ENCODE measurements at regions not wholly inside any gene's neighbourhood (a gene's known extent, or its start where the extent isn't known, plus 50 kb on each side); places are given as distances from the start of the nearest gene placed in this dataset.
A peak's percentile ranks its signal among the peaks of the same experiment; 100 is the strongest.

DNA sequence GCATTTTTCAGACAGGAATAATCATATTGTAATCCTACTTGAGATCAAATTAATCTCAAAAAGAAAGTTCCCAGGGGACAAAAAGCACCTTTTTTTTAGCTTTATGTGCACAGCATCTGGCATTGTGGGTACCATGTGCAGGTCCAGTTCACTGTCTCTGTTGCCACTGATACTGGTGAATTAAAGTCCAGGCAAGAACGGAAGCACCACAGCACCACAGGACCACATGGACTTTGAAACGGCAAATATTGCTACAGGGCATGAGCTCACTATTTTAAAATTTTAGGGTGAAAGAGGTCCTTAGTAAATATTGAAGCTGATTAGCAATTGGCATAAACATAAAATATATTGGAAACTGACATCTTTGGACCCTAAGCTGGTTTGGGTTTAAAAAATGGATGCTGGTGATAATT, 709.0 kb downstream of the EPM2A start (continued):
- TF ChIP-seq, protein P1, sequence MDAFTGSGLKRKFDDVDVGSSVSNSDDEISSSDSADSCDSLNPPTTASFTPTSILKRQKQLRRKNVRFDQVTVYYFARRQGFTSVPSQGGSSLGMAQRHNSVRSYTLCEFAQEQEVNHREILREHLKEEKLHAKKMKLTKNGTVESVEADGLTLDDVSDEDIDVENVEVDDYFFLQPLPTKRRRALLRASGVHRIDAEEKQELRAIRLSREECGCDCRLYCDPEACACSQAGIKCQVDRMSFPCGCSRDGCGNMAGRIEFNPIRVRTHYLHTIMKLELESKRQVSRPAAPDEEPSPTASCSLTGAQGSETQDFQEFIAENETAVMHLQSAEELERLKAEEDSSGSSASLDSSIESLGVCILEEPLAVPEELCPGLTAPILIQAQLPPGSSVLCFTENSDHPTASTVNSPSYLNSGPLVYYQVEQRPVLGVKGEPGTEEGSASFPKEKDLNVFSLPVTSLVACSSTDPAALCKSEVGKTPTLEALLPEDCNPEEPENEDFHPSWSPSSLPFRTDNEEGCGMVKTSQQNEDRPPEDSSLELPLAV (CRISPR knock-in tag; conservative IDR thresholded peaks at IDR 0.05; ENCODE audit: low read depth): no peak
- TF ChIP-seq SRSF4 (IDR thresholded peaks at IDR 0.05; ENCODE audit: low read depth, low read length, poor library complexity, severe bottlenecking) (no peak), NPAS2 (CRISPR knock-in tag; IDR thresholded peaks at IDR 0.05; ENCODE audit: borderline replicate concordance) (no peak), TRIM24 (CRISPR knock-in tag; IDR thresholded peaks at IDR 0.05) (peak; percentile 87), KLF13 (CRISPR knock-in tag; IDR thresholded peaks at IDR 0.05) (no peak), SNAI1 (CRISPR knock-in tag; IDR thresholded peaks at IDR 0.05; ENCODE audit: borderline replicate concordance) (no peak), ZNF746 (CRISPR knock-in tag; IDR thresholded peaks at IDR 0.05) (no peak), BRCA1 (CRISPR knock-in tag; IDR thresholded peaks at IDR 0.05) (peak; percentile 82; the same call in 1 of the 2 replicates), FOSL1 (CRISPR knock-in tag; IDR thresholded peaks at IDR 0.05; ENCODE audit: borderline replicate concordance) (peak; percentile 31; the same call in 1 of the 2 replicates), NR1H2 (CRISPR knock-in tag; IDR thresholded peaks at IDR 0.05; ENCODE audit: borderline replicate concordance, low read depth) (no peak), JDP2 (CRISPR knock-in tag; IDR thresholded peaks at IDR 0.05; ENCODE audit: borderline replicate concordance) (no peak), ZFP41 (CRISPR knock-in tag; IDR thresholded peaks at IDR 0.05; ENCODE audit: borderline replicate concordance) (no peak), ZNF367 (CRISPR knock-in tag; IDR thresholded peaks at IDR 0.05; ENCODE audit: borderline replicate concordance) (no peak), TCF7L2 (IDR thresholded peaks at IDR 0.05; ENCODE audit: low read depth, low read length) (no peak), LCORL (IDR thresholded peaks at IDR 0.05) (peak; percentile 94), LCORL (CRISPR knock-in tag; IDR thresholded peaks at IDR 0.05) (peak; percentile 80), ZNF615 (CRISPR knock-in tag; IDR thresholded peaks at IDR 0.05; ENCODE audit: borderline replicate concordance) (no peak), SRF (IDR thresholded peaks at IDR 0.05; ENCODE audit: low read depth, low read length) (no peak), SPEN (CRISPR knock-in tag; IDR thresholded peaks at IDR 0.05; ENCODE audit: low read depth) (no peak; the same call in 1 of the 2 replicates), EP300 (IDR thresholded peaks at IDR 0.05; ENCODE audit: low read depth in 2 of 2, low read length in 2 of 2) (peak; percentile 86 to 97), EP300 (CRISPR knock-in tag; IDR thresholded peaks at IDR 0.05; ENCODE audit: borderline replicate concordance) (peak; percentile 90), TBP (CRISPR knock-in tag; IDR thresholded peaks at IDR 0.05) (no peak), EZH2 (conservative IDR thresholded peaks at IDR 0.05; ENCODE audit: low read depth, low read length) (no peak), MED13 (CRISPR knock-in tag; IDR thresholded peaks at IDR 0.05) (no peak)
- TF ChIP-seq, protein P2, sequence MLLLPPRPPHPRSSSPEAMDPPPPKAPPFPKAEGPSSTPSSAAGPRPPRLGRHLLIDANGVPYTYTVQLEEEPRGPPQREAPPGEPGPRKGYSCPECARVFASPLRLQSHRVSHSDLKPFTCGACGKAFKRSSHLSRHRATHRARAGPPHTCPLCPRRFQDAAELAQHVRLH (CRISPR knock-in tag; IDR thresholded peaks at IDR 0.05; ENCODE audit: borderline replicate concordance, low read depth): peak; percentile 77; the same call in 1 of the 2 replicates
- TF ChIP-seq, protein P3, sequence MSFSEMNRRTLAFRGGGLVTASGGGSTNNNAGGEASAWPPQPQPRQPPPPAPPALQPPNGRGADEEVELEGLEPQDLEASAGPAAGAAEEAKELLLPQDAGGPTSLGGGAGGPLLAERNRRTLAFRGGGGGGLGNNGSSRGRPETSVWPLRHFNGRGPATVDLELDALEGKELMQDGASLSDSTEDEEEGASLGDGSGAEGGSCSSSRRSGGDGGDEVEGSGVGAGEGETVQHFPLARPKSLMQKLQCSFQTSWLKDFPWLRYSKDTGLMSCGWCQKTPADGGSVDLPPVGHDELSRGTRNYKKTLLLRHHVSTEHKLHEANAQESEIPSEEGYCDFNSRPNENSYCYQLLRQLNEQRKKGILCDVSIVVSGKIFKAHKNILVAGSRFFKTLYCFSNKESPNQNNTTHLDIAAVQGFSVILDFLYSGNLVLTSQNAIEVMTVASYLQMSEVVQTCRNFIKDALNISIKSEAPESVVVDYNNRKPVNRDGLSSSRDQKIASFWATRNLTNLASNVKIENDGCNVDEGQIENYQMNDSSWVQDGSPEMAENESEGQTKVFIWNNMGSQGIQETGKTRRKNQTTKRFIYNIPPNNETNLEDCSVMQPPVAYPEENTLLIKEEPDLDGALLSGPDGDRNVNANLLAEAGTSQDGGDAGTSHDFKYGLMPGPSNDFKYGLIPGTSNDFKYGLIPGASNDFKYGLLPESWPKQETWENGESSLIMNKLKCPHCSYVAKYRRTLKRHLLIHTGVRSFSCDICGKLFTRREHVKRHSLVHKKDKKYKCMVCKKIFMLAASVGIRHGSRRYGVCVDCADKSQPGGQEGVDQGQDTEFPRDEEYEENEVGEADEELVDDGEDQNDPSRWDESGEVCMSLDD (CRISPR knock-in tag; IDR thresholded peaks at IDR 0.05; ENCODE audit: borderline replicate concordance): peak; percentile 71; the same call in 1 of the 2 replicates
- TF ChIP-seq, protein P4, sequence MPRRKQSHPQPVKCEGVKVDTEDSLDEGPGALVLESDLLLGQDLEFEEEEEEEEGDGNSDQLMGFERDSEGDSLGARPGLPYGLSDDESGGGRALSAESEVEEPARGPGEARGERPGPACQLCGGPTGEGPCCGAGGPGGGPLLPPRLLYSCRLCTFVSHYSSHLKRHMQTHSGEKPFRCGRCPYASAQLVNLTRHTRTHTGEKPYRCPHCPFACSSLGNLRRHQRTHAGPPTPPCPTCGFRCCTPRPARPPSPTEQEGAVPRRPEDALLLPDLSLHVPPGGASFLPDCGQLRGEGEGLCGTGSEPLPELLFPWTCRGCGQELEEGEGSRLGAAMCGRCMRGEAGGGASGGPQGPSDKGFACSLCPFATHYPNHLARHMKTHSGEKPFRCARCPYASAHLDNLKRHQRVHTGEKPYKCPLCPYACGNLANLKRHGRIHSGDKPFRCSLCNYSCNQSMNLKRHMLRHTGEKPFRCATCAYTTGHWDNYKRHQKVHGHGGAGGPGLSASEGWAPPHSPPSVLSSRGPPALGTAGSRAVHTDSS (CRISPR knock-in tag; conservative IDR thresholded peaks at IDR 0.05): no peak

Measured in HepG2 (cell line).